ENCODE measurements at regions not wholly inside any gene's neighbourhood (a gene's known extent, or its start where the extent isn't known, plus 50 kb on each side); places are given as distances from the start of the nearest gene placed in this dataset.

DNA sequence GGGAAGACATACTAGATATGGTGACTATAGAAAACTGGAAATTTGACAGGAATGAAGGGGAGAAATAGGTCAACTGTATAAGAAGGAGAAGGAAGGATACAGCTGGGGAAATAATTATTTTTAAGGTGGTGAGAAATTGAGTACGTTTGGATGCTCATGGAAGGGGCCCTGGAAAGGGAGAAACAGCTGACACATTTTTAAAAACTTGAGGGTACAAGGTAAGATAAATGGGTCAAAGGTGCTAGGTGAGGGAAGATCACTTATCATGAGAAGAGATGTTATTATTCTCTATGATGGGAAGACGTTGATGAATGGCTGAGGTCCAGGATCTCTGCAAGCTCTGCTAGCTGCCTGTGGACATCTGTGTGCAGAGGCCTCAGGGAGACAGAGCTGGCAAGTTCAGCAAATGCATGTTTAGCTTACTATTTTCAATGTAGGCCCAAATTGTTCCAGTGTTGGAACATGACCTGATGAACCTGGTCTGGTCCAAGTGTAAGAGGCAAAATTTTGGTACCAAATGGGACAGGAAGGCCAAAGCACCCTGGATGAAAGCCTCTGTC, 181.7 kb downstream of the MTRR start:
- no peak for DNase-seq (ENCODE audit: low spot score)

- no peak for DNase-seq (ENCODE audit: low spot score)
These were observed 184.3 kb downstream of the MTRR start for GRCh38 chr5:8053270-8053669.

DNA sequence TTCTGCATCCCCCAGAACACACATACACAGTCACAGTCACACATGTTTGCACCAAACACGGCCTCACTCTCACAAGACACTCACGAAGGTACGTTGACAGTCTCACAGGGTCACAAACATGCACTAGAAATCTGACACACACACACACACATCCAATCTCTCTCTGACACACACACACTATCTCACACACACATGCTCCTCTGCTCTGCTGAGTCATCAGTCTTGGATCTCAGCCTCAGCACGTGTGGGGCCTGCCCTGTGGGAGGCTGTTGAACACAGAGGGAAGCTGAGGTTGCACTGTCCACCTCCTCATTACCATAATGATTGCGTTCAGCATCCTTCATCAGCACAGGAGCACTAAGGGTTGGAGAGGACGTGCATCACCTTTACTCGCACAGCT, 188.8 kb downstream of the MTRR start:
- peak; percentile 6 for DNase-seq (ENCODE audit: low spot score)

- no peak for DNase-seq (ENCODE audit: low spot score)
These were observed 189.8 kb downstream of the MTRR start for GRCh38 chr5:8058616-8059190.

DNA sequence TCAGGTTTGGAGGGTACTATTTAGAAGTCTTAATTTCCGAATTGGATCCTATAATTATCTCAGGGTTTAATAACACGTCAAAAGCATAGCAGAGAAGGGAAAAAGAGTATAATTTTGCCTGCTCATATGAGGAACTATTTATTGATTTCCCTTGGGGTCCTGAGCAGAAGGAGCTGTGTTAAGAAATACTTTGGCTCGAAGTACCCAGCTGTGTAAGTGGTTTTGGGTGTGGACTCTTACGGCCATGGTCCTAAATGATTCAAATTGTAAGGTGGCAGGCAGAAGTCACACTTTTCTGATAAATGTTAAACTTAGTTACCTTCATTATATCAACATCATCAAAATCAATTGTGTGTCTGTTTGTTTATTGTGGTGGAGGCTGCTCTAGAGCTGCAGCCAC, 190.4 kb downstream of the MTRR start:
- DNase-seq (ENCODE audit: low spot score) = no peak

DNA sequence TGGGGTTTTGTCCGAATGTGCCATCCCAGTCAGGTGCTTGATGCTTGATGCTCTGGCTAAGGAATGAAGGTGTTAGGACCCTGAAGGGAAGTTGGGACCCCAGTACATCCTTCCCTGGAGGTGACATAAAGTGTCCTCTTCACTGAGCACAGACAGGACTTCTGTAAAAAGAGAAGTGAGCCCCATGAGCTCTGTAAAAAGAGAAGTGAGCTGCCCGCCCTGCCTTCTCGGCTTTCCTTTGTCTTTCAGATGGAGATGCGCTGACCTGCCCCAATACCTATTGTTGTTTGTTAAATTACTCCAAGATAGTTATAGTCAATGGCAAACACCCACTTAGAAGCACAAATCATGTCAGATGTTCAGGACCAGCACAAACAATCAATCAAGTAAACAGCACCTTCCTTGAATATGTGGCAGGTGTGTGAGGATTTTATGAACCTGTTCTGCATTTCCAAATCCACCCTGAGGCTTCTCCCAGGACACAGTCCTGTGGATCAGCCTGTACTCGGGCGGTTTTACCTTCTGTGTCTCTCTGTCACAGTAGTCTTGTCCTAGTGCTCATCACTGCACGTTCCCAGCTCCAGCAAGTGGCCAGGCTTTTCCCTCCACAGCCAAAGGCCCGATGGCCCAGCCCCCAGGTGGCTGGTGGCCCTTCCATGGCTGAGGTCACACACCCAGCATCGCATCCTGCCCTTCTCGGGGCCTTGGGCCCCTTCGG, 191.4 kb downstream of the MTRR start:
- DNase-seq (ENCODE audit: low spot score) = no peak

GRCh38 chr5:8060953-8061429, 192.0 kb downstream of the MTRR start:
- no peak for DNase-seq (ENCODE audit: low spot score)

- DNase-seq (ENCODE audit: low spot score) = no peak
These were observed 193.6 kb downstream of the MTRR start for GRCh38 chr5:8062521-8062920.

DNA sequence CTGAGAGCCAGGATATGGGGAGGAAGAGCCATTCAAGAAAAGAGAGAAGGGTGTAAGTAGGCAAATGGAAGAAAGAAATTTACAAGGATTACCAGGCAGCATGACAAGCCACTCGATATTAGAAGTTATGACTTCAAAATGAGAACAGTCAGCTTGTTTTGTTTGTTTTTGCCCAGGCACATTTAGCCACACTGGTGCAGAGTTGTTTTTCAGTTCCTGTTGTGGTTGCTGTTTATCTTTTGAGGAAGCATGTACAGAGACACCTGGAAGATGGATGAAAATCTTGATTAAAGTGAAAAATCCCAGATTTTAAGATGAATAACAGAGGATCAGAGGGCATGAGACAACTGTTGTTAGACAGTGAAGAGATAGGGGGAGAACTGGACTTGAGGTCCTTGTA, 199.1 kb downstream of the MTRR start:
- no peak for DNase-seq (ENCODE audit: low spot score)

DNA sequence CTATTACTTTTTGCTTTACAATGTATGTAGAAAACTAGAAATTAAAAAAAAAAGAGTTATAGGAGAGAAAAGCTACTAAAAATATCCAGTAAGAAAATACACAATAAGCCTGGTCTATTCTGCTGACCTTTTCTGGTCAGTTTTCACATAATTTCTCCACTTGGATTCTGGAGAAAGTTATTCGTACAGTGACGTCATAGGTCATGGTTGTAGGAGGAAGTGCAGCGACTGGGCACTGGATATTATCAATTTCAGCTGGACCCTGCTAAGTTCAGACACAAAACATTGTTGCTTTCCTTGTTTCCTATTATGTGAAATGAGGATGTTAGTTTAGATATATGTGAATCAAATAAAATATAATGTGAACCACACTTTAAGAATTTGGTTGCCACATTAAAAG, 201.2 kb downstream of the MTRR start:
- no peak for DNase-seq (ENCODE audit: low spot score)

GRCh38 chr5:8079056-8079455, 210.1 kb downstream of the MTRR start:
- no peak for DNase-seq (ENCODE audit: low spot score)

DNA sequence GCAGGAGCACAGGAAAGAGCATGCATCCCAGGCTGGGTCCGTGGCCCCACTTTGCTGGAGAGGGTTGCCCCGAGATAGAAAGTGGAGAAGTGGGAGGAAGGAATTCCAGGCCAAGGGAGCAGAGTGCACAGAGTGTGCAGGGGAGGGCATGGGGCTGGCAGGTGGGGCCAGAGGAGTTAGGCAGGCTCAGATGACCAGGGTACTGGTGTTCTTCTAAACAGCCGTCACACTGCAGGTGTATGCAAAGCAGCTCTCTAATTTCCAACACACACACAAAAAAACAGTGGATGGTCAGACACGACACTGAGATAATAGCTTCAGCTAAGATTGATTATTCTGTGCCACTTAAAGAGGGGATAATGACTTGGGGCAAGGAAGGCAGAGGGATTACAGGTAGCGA, 212.2 kb downstream of the MTRR start:
- no peak for DNase-seq (ENCODE audit: low spot score)

GRCh38 chr5:8093669-8094068, 224.7 kb downstream of the MTRR start:
- no peak for DNase-seq (ENCODE audit: low spot score)

GRCh38 chr5:8094304-8094703, 225.4 kb downstream of the MTRR start:
- DNase-seq (ENCODE audit: low spot score) = no peak

GRCh38 chr5:8097146-8097545, 228.2 kb downstream of the MTRR start:
- no peak for DNase-seq (ENCODE audit: low spot score)

- DNase-seq (ENCODE audit: low spot score) = peak; percentile 18
These were observed 229.1 kb downstream of the MTRR start for GRCh38 chr5:8098081-8098480.

DNA sequence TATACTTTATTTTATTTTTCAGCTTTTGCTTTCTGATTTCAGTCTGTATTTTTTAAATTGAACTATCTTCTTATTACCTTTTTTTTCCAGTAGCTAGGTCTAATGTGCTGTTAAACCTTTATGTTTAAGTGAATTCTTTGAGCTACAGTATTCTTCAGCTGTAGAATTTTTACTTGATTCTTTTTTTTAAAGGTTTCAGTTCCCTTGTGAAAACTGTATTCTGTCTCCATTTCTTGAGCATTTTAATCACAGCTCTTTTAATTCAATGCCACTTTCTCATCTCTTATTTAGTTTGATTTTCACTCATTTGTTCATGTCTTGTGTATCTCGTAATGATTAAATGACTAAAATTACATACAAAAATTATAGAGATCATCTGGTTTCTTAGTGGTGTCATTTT, 233.8 kb downstream of the MTRR start:
- DNase-seq (ENCODE audit: low spot score) = no peak

DNA sequence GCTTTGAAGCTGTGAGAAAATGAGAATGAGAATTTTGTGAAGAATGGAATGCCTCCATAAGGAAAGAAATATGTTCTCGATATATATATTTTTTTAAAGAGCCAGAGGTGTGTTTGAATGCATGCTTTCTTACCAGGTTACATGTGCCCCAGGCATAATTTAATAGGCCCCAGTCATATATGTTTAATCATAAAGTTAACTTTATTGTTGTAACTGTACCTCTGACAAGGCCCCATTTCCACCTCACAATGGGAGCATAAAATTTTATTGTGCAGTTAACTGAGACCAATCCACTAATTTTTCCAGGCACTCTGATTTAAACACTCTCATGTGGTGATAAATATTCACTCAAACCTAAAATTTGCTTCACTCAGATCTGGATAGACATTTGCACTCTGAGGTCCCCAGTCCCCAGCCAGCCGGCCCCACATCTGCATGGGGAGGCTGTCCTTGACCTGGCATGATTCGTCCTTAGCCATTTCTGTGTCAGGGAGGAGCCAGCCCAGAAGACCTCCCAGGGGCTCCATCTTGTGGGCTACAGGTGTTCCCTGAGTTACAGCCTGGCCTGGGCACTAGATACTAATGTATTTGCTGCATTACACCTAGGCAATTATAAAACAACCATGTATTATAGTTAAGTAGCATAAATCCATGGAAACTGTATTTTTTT, 245.8 kb downstream of the MTRR start:
- DNase-seq (ENCODE audit: low spot score) = no peak

DNA sequence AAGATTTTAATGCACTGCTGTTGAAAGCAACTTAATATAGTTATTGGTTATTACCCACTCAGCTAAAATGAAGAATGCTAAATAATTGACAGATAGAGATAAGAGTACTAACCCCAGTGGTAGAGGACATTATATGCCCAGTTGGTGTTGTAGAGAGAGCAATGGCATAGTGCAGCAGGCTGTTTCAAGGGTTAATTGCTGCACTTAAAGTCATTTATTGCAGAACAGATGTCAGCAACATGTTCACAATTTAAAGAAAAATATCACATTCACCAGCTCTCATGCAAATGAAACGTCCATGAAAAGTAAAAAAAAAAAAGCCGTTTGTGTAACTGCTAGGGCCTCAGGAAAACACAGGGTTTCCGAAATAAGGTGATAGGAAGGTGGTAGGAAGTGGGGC, 254.6 kb downstream of the MTRR start:
- DNase-seq (ENCODE audit: low spot score) = no peak

DNA sequence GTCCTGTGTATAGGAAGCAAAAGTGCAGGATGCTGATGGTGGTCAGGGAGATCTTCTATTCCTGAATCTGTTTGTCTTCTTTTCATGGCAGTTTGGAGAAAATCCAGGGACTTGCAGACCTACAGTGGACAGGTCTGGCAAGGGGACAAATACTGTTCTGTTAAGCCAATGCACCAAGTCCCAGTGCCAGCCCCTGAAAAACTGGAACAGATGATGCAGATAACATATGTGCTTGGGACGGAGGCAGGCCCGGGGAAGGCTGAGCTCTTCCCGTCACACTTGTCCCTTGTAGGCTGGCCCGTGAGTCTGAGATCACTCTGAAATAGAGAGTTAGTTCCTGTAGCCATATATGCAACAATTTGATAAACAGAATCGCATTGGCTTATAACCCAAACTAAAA, 265.7 kb downstream of the MTRR start:
- no peak for DNase-seq (ENCODE audit: low spot score)

DNA sequence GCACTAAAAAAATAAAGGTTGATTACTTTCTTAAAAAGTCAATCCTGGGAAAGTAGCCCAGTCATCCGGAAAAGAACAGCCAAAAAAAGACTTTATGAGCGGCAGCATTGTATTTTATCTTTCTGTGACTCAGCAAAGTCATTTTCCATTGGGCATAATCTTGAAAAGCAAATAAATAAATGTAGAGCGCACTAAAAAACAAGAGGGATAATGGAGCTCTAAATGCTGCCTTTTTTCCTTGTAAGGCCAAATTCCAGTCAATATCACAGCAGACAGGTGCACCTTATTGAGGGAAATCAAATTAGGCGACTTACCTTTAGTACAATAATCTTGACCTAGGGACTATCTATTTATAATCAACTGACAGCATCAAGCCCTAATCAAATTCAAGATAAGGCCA, 266.8 kb downstream of the MTRR start:
- DNase-seq (ENCODE audit: low spot score) = peak; percentile 15

DNA sequence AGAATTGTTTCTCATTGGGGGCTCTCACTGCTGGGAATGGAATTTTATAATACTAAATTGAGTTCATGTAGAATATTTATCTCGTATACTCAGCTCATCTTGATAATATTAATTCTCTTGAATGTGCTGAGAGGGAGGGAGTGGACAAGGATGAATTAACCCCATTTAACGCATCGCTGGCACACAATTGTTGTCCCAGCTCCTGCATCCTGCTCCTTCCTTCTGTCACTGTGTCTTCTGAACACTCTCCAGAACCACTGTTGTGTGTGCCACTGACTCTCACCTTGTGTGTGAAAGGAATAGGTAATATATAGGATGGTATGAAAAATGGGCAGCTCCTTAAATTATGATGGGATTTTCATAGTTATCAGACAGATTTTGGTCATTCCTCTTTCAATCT, 267.3 kb downstream of the MTRR start:
- DNase-seq (ENCODE audit: low spot score) = no peak

GRCh38 chr5:8137941-8138550, 269.1 kb downstream of the MTRR start:
- DNase-seq (ENCODE audit: low spot score) = no peak
